IMR-90 (cell line): ENCODE measurements at regions not wholly inside any gene's neighbourhood (a gene's known extent, or its start where the extent isn't known, plus 50 kb on each side); places are given as distances from the start of the nearest gene placed in this dataset.

Source experiments
- ATAC-seq: fragments of 200-7000 bp; cut with Tn5 transposase; 2 replicates; pipeline ENCODE4 v1.9.1; 2020; ENCODE audit warnings: low read depth, mild to moderate bottlenecking, moderate library complexity
- BruUV-seq: library from RNA; stranded (reverse); fragments of 400-500 nt; replicated peaks from 2 replicates; lab custom pipeline; 2021; lab: Mats Ljungman, UMichigan
- CTCF ChIA-PET: fragments of 300-600 bp; formaldehyde crosslinking; extraction: SDS; loops from one replicate; lab custom pipeline; 2021; ENCODE audit warnings: antibody characterized with exemption; lab: Yijun Ruan, JAX
- POLR2A ChIA-PET: fragments of 300-600 bp; sonication (Branson Sonifier 250); formaldehyde crosslinking; loops from one replicate; lab custom pipeline; 2022; ENCODE audit warnings: antibody characterized with exemption; ENCODE audit not compliant: unreplicated experiment; lab: Charles Lee
- DNase-seq: peaks from one replicate; pipeline ENCODE4 v3.0.0; 2013
- H2AFZ ChIP-seq: replicated peaks from 2 replicates; pipeline ENCODE3; 2013; ENCODE audit warnings: low read length, mild to moderate bottlenecking; ENCODE audit not compliant: poor library complexity
- H2AK5ac ChIP-seq: 2 replicates; pipeline ENCODE4 v1.6.1; 2013; ENCODE audit warnings: low read depth, low read length, inconsistent platforms
- H2AK9ac ChIP-seq: replicated peaks from 2 replicates; pipeline ENCODE3; 2013; ENCODE audit warnings: mild to moderate bottlenecking, low read depth, low read length, moderate library complexity; ENCODE audit not compliant: poor library complexity
- H2BK120ac ChIP-seq: 2 replicates; pipeline ENCODE4 v1.6.1; 2013; ENCODE audit warnings: low read depth, low read length, inconsistent platforms
- H2BK15ac ChIP-seq: 3 replicates; pipeline ENCODE4 v1.6.1; 2013; ENCODE audit warnings: low read depth, low read length, inconsistent platforms
- H2BK20ac ChIP-seq: 2 replicates; pipeline ENCODE4 v1.6.1; 2013; ENCODE audit warnings: low read depth, mild to moderate bottlenecking, inconsistent platforms, low read length, moderate library complexity
- H2BK5ac ChIP-seq: 2 replicates; pipeline ENCODE4 v1.6.1; 2013; ENCODE audit warnings: mild to moderate bottlenecking, low read depth, low read length, inconsistent platforms; ENCODE audit not compliant: poor library complexity, severe bottlenecking
- H3K14ac ChIP-seq: replicated peaks from 2 replicates; pipeline ENCODE4 v1.6.1; 2013; ENCODE audit warnings: low read depth, low read length, inconsistent platforms
- H3K18ac ChIP-seq: 2 replicates; pipeline ENCODE4 v1.6.1; 2013; ENCODE audit warnings: low read depth, low read length, control low read depth
- H3K23ac ChIP-seq: 2 replicates; pipeline ENCODE4 v1.6.1; 2013; ENCODE audit warnings: low read depth, low read length, inconsistent platforms
- H3K27ac ChIP-seq: 2 replicates; pipeline ENCODE4 v1.5.1; 2013; ENCODE audit warnings: mild to moderate bottlenecking, control low read depth, low read length; ENCODE audit not compliant: insufficient read depth
- H3K27me3 ChIP-seq: 2 replicates; pipeline ENCODE4 v1.6.1; 2013; ENCODE audit warnings: low read length; ENCODE audit not compliant: control insufficient read depth, insufficient read depth
- H3K36me3 ChIP-seq: 2 replicates; pipeline ENCODE4 v1.6.1; 2013; ENCODE audit warnings: low read length, mixed read lengths; ENCODE audit not compliant: control insufficient read depth, insufficient read depth
- H3K4ac ChIP-seq: 2 replicates; pipeline ENCODE4 v1.6.1; 2013; ENCODE audit warnings: low read depth, low read length, inconsistent platforms
- H3K4me1 ChIP-seq: 2 replicates; pipeline ENCODE4 v1.6.1; 2013; ENCODE audit warnings: low read length, mixed read lengths; ENCODE audit not compliant: control insufficient read depth, insufficient read depth
- H3K4me2 ChIP-seq: 2 replicates; pipeline ENCODE4 v1.6.1; 2013; ENCODE audit warnings: low read depth, mild to moderate bottlenecking, control low read depth, low read length, moderate library complexity
- H3K4me3 ChIP-seq: 2 replicates; pipeline ENCODE4 v1.5.1; 2013; ENCODE audit warnings: low read depth, mild to moderate bottlenecking, control low read depth, low read length, moderate library complexity; ENCODE audit not compliant: insufficient read depth
- H3K56ac ChIP-seq: 2 replicates; pipeline ENCODE4 v1.6.1; 2013; ENCODE audit warnings: low read length, inconsistent platforms; ENCODE audit not compliant: insufficient read depth; ENCODE audit errors: extremely low read depth
- H3K79me1 ChIP-seq, 2 experiments: 2 replicates each; pipeline ENCODE4 v1.6.1; 2013; ENCODE audit warnings: low read length in 2 of 2, inconsistent platforms in 1 of 2, low read depth in 1 of 2
- H3K9ac ChIP-seq: 2 replicates; pipeline ENCODE4 v1.6.1; 2013; ENCODE audit warnings: low read depth, low read length, control low read depth
- H3K9me1 ChIP-seq: 2 replicates; pipeline ENCODE4 v1.6.1; 2013; ENCODE audit warnings: low read length, inconsistent platforms; ENCODE audit not compliant: insufficient read depth
- H3K9me3 ChIP-seq: 2 replicates; pipeline ENCODE4 v1.6.1; 2013; ENCODE audit warnings: low read length; ENCODE audit not compliant: control insufficient read depth, insufficient read depth
- H4K20me1 ChIP-seq: 2 replicates; pipeline ENCODE4 v1.6.1; 2013; ENCODE audit warnings: low read length, inconsistent platforms; ENCODE audit not compliant: insufficient read depth
- H4K5ac ChIP-seq: 2 replicates; pipeline ENCODE4 v1.6.1; 2013; ENCODE audit warnings: mild to moderate bottlenecking, low read depth, low read length, control low read depth
- H4K8ac ChIP-seq, 2 experiments: 2 replicates each; pipeline ENCODE4 v1.6.1; 2013; ENCODE audit warnings: low read depth in 2 of 2, low read length in 2 of 2, control low read depth in 1 of 2, inconsistent platforms in 1 of 2
- H4K91ac ChIP-seq: 2 replicates; pipeline ENCODE4 v1.6.1; 2013; ENCODE audit warnings: low read depth, low read length, inconsistent platforms; ENCODE audit not compliant: insufficient read depth
- MAZ ChIP-seq: IDR thresholded peaks from 2 replicates; pipeline ENCODE4 v1.6.1; 2012; ENCODE audit warnings: low read depth, mild to moderate bottlenecking, low read length, improper control_type of control experiment, moderate library complexity, borderline replicate concordance
- MXI1 ChIP-seq: IDR thresholded peaks from 2 replicates; pipeline ENCODE4 v1.6.1; 2012; ENCODE audit warnings: low read depth, mild to moderate bottlenecking, low read length, moderate library complexity, borderline replicate concordance
- SMC3 ChIP-seq: fragments of 150-350 bp; IDR thresholded peaks from 2 replicates; pipeline ENCODE4 v1.6.1; 2016; ENCODE audit warnings: low read depth, mild to moderate bottlenecking, antibody characterized with exemption, low read length, moderate library complexity
- WGBS, 2 experiments: methylation state at CpG; one replicate each; pipeline versions ENCODE4 v1.1.5 to v1.1.7; 2013; ENCODE audit warnings: missing lambda C conversion rate in 2 of 2; ENCODE audit not compliant: insufficient read length in 1 of 2; ENCODE audit errors: extremely low coverage in 2 of 2; 5-methylcytosine and 5-hydroxymethylcytosine counted together
- dilution Hi-C: fragments of 300-500 bp; cut with HindIII; formaldehyde crosslinking; loops from one replicate; pipeline ENCODE4 v1.14.3; 2018; ENCODE audit warnings: low sequenced_read_pairs; ENCODE audit not compliant: unreplicated experiment
- in situ Hi-C: fragments of 300-500 bp; cut with MboI; formaldehyde crosslinking; loops from 3 replicates; pipeline ENCODE4 v1.14.3; 2019; ENCODE audit warnings: low sequenced_read_pairs, inconsistent platforms, mixed read lengths
- intact Hi-C: fragments of 100-400 bp; cut with micrococcal nuclease; formaldehyde crosslinking; loops from 2 replicates; pipeline ENCODE4 v1.10.0; 2022
- TF ChIP-seq, protein P1 (sequence below): conservative IDR thresholded peaks from 2 replicates; pipeline ENCODE4 v1.5.1; 2012; ENCODE audit warnings: mild to moderate bottlenecking, low read depth, low read length, improper control_type of control experiment

DNA sequence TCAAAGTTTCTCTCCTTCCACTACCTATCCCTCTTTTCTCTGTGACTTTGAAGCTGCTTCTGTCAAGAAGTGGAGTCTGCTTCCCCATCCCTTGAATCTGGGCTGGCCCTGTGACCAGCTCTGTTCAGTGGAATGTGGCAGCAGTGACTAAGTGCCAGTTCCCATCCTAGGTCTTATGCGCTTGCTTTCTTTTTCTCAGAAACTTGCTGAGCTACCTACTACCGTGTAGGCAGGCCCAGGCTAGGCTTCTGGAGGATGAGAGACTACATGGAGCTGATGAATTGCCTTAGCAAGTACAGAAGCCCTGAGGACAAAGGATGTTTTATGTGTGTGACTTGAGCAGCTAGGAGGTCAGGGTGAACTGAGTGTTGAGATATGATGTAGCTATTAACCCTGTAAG lies 123.2 kb downstream of the PDCD6IP start:
- H2AK9ac ChIP-seq, result no peak overlapping the region
- H3K9ac ChIP-seq, result no peak overlapping the region
- no peak overlapping the region for H3K23ac ChIP-seq
- no peaks in the 10 kb centered on the region for H3K9me1 ChIP-seq
- H2BK120ac ChIP-seq, result no peak overlapping the region
- H3K56ac ChIP-seq, result no peak overlapping the region
- DNase-seq, result peak; percentile 3
- POLR2A ChIA-PET, result no interaction called here
- no peak overlapping the region for H3K27ac ChIP-seq
- no peak overlapping the region for H4K5ac ChIP-seq
- H2AFZ ChIP-seq, result no peak overlapping the region
- H3K27me3 ChIP-seq, result peaks cover 2% of the 10 kb centered on the region; the same call in 1 of the 2 replicates
- no peak overlapping the region for H2AK5ac ChIP-seq
- no peak overlapping the region for H4K8ac ChIP-seq
- BruUV-seq, result no TSS peak
- H3K9me3 ChIP-seq, result no peaks in the 10 kb centered on the region
- no peak for TF ChIP-seq SMC3
- TF ChIP-seq, protein P1, sequence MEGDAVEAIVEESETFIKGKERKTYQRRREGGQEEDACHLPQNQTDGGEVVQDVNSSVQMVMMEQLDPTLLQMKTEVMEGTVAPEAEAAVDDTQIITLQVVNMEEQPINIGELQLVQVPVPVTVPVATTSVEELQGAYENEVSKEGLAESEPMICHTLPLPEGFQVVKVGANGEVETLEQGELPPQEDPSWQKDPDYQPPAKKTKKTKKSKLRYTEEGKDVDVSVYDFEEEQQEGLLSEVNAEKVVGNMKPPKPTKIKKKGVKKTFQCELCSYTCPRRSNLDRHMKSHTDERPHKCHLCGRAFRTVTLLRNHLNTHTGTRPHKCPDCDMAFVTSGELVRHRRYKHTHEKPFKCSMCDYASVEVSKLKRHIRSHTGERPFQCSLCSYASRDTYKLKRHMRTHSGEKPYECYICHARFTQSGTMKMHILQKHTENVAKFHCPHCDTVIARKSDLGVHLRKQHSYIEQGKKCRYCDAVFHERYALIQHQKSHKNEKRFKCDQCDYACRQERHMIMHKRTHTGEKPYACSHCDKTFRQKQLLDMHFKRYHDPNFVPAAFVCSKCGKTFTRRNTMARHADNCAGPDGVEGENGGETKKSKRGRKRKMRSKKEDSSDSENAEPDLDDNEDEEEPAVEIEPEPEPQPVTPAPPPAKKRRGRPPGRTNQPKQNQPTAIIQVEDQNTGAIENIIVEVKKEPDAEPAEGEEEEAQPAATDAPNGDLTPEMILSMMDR, result no peak
- TF ChIP-seq MXI1, result no peak
- TF ChIP-seq MAZ, result no peak
- dilution Hi-C loops (no loop called here), intact Hi-C loops (no loop called here), in situ Hi-C loops (no loop called here)
- no CpG with 5 or more reads among the region's 2 CpGs for WGBS, 2 experiments
- H3K79me1 ChIP-seq, result no peaks in the 10 kb centered on the region
- ATAC-seq, result no peak
- no peak overlapping the region for H2BK20ac ChIP-seq
- CTCF ChIA-PET, result no interaction called here
- no peak overlapping the region for H2BK15ac ChIP-seq
- H3K4me1 ChIP-seq, result no peaks in the 10 kb centered on the region
- no peak overlapping the region for H3K4me3 ChIP-seq
- H2BK5ac ChIP-seq, result no peak overlapping the region
- no peak overlapping the region for H4K91ac ChIP-seq
- no peak overlapping the region for H3K4ac ChIP-seq
- H3K4me2 ChIP-seq, result no peak overlapping the region
- no peaks in the 10 kb centered on the region for H3K36me3 ChIP-seq
- H4K20me1 ChIP-seq, result no peaks in the 10 kb centered on the region
- no peak overlapping the region for H3K14ac ChIP-seq
- H3K18ac ChIP-seq, result no peak overlapping the region
